ENCODE measurements at regions not wholly inside any gene's neighbourhood (a gene's known extent, or its start where the extent isn't known, plus 50 kb on each side); places are given as distances from the start of the nearest gene placed in this dataset.
"Not testable (repeated sequence)": the region's sequence is repeated elsewhere in the genome, so short reads cannot be mapped to it uniquely, and the experiment has no call there.

GRCh38 chr4:103405415-103405814 is 207.3 kb upstream of the CENPE start:
- CTCF ChIA-PET, result interaction anchor here (0.8 kb wide), 1 partner anchor 9 kb away, joined by 3 read pairs; no protein-coding TSS in a partner anchor

DNA sequence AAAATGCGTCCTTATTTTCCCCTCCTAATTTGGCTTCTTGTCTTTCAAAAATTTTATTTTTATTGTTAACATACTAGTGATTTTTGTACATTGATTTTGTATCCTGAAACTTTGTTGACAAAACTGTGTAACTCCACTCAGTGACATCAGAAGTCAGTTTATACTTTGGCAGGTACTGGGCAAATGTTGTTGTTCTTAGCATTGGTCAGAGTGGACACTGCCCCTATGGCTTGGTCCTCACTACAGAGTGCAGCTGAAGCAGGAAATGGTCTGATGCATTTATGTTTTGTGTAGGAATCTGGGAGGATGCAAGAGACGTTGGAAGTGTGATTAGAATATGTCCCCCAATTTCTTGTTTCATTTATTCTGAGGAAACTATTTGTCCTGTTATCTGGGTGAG is 205.5 kb upstream of the CENPE start:
- no peak for TF ChIP-seq CTCF (IDR thresholded peaks at IDR 0.05; ENCODE audit: control extremely low read depth, extremely low read depth, low read depth, missing control alignments)
- CTCF ChIA-PET, result interaction anchor here (1.1 to 1.5 kb wide), 2 partner anchors 24 to 29 kb away, joined by 3 read pairs; no protein-coding TSS in a partner anchor
- no peak for DNase-seq (ENCODE audit: extremely low spot score)
- POLR2A ChIA-PET, result no interaction called here

More at GRCh38 chr4:103405415-103405814, 207.3 kb upstream of the CENPE start:
- DNase-seq (ENCODE audit: extremely low spot score), result no peak
- POLR2A ChIA-PET, result no interaction called here
- no peak for TF ChIP-seq CTCF (IDR thresholded peaks at IDR 0.05; ENCODE audit: control extremely low read depth, extremely low read depth, low read depth, missing control alignments)

DNA sequence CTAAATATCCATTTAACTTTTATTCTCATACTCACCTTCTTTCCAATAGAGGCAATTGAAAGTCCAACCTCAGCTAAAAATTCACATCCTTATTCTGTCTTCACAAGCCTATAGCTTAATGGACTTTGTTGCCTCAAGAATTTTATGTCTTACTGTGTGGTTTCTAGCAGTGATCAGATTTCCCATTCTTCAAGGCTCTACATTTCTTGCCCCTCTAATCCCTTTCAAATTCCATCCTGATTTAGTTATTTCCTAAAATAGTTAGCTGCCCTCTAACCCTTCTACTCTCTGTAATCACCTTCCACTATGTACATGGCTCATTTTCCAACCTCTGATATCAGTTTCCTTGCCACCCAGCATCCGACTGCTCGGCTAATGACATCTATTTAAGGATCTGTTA is 204.1 kb upstream of the CENPE start:
- ChIA-PET POLR2A (no interaction called here), CTCF (no interaction called here)
- no peak for DNase-seq (ENCODE audit: extremely low spot score)
- no peak for TF ChIP-seq CTCF (IDR thresholded peaks at IDR 0.05; ENCODE audit: control extremely low read depth, extremely low read depth, low read depth, missing control alignments)

GRCh38 chr4:103400405-103400804 is 202.3 kb upstream of the CENPE start:
- TF ChIP-seq CTCF (IDR thresholded peaks at IDR 0.05; ENCODE audit: control extremely low read depth, extremely low read depth, low read depth, missing control alignments), result no peak
- POLR2A ChIA-PET, result no interaction called here
- DNase-seq (ENCODE audit: extremely low spot score), result no peak
- CTCF ChIA-PET, result no interaction called here

- ChIA-PET POLR2A (no interaction called here), CTCF (no interaction called here)
- TF ChIP-seq CTCF (IDR thresholded peaks at IDR 0.05; ENCODE audit: control extremely low read depth, extremely low read depth, low read depth, missing control alignments), result no peak
- DNase-seq (ENCODE audit: extremely low spot score), result no peak
Observed at GRCh38 chr4:103397541-103397940, 199.4 kb upstream of the CENPE start.

GRCh38 chr4:103387508-103388011 is 189.4 kb upstream of the CENPE start:
- CTCF ChIA-PET; DNase-seq (ENCODE audit: extremely low spot score); POLR2A ChIA-PET: not testable (repeated sequence)

GRCh38 chr4:103385565-103385964 is 187.4 kb upstream of the CENPE start:
- DNase-seq (ENCODE audit: extremely low spot score); POLR2A ChIA-PET: not testable (repeated sequence)
- CTCF ChIA-PET, result interaction anchor here (1.1 kb wide), 1 partner anchor 38 kb away, joined by 3 read pairs; no protein-coding TSS in a partner anchor

DNA sequence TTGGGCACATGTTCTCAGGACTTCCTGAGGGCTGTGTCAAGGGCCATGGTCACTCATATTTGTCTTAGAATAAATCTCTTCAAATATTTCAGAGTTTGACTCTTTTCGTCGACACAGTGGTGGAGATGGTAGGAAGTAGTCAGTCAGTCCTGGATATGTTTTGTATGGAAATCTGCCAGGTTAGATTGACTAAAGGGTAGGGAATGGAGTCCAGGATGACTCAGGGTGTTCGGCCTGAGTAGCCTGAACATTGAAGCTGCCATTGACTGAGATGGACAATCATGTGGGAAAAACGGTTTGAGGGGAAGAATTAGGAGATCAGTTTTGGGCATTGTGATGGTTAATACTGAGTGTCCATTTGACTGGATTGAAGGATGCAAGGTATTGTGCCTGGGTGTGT is 177.1 kb upstream of the CENPE start:
- CTCF ChIA-PET, result no interaction called here
- TF ChIP-seq CTCF (IDR thresholded peaks at IDR 0.05; ENCODE audit: control extremely low read depth, extremely low read depth, low read depth, missing control alignments), result no peak
- POLR2A ChIA-PET, result no interaction called here
- DNase-seq (ENCODE audit: extremely low spot score), result no peak

Measured in GM10248 (cell line).